PC-3 (cell line): ENCODE measurements at regions not wholly inside any gene's neighbourhood (a gene's known extent, or its start where the extent isn't known, plus 50 kb on each side); places are given as distances from the start of the nearest gene placed in this dataset.

Experiments
- ATAC-seq: fragments of 200-7000 bp; cut with Tn5 transposase; 2 replicates; pipeline ENCODE4 v1.9.1; 2020; ENCODE audit warnings: mild to moderate bottlenecking, moderate library complexity
- BruUV-seq: library from RNA; stranded (reverse); fragments of 400-500 nt; replicated peaks from 2 replicates; lab custom pipeline; 2021; lab: Mats Ljungman, UMichigan
- CTCF ChIA-PET: fragments of 300-600 bp; sonication (Branson Sonifier 250); formaldehyde crosslinking; loops from one replicate; lab custom pipeline; 2022; ENCODE audit warnings: antibody characterized with exemption; lab: Charles Lee
- POLR2A ChIA-PET: fragments of 300-600 bp; sonication (Branson Sonifier 250); formaldehyde crosslinking; loops from one replicate; lab custom pipeline; 2022; ENCODE audit warnings: antibody characterized with exemption; ENCODE audit not compliant: unreplicated experiment; lab: Charles Lee
- DNase-seq: peaks from one replicate; pipeline ENCODE4 v3.0.0-alpha.2; 2015
- H2AFZ ChIP-seq: fragments of 300-600 bp; sonication (generic); 2 replicates; pipeline ENCODE4 v1.6.0; 2016; ENCODE audit warnings: antibody characterized with exemption, low read length
- H3F3A ChIP-seq: fragments of 300-600 bp; sonication (generic); one replicate; pipeline ENCODE4 v1.6.0; 2017; ENCODE audit warnings: antibody characterized with exemption, low read length, control low read depth, mild to moderate bottlenecking; ENCODE audit not compliant: unreplicated experiment
- H3K27ac ChIP-seq: fragments of 300-600 bp; sonication (generic); 2 replicates; pipeline ENCODE4 v1.5.1; 2016; ENCODE audit warnings: mild to moderate bottlenecking, low read length
- H3K27me3 ChIP-seq: fragments of 300-600 bp; sonication (generic); 2 replicates; pipeline ENCODE4 v1.6.1; 2016; ENCODE audit warnings: low read length, mixed read lengths
- H3K36me3 ChIP-seq: fragments of 300-600 bp; sonication (generic); 2 replicates; pipeline ENCODE4 v1.6.1; 2016; ENCODE audit warnings: low read depth, mixed run types, low read length, mixed read lengths
- H3K4me1 ChIP-seq: fragments of 300-600 bp; sonication (generic); 2 replicates; pipeline ENCODE4 v1.5.1; 2016; ENCODE audit warnings: low read length; ENCODE audit not compliant: insufficient read depth
- H3K4me2 ChIP-seq: fragments of 300-600 bp; sonication (generic); 2 replicates; pipeline ENCODE4 v1.6.0; 2016; ENCODE audit warnings: low read length
- H3K4me3 ChIP-seq: fragments of 300-600 bp; sonication (generic); 2 replicates; pipeline ENCODE4 v1.5.1; 2016; ENCODE audit warnings: mild to moderate bottlenecking, low read length, mixed read lengths
- H3K79me2 ChIP-seq: fragments of 300-600 bp; sonication (generic); 2 replicates; pipeline ENCODE4 v1.6.1; 2017; ENCODE audit warnings: low read length, mixed read lengths
- H3K9ac ChIP-seq: fragments of 300-600 bp; sonication (generic); 2 replicates; pipeline ENCODE4 v1.6.0; 2016; ENCODE audit warnings: mild to moderate bottlenecking, low read length
- H3K9me2 ChIP-seq: fragments of 300-600 bp; sonication (generic); replicated peaks from 2 replicates; pipeline ENCODE4 v1.6.1; 2016; ENCODE audit warnings: mixed run types, low read length, mixed read lengths
- H3K9me3 ChIP-seq: fragments of 300-600 bp; sonication (generic); 2 replicates; pipeline ENCODE4 v1.6.1; 2016; ENCODE audit warnings: low read length, mixed read lengths
- H4K20me1 ChIP-seq: fragments of 300-600 bp; sonication (generic); 2 replicates; pipeline ENCODE4 v1.6.1; 2016; ENCODE audit warnings: low read length, mixed read lengths
- CTCF ChIP-seq: fragments of 300-600 bp; sonication (generic); conservative IDR thresholded peaks from 2 replicates; pipeline ENCODE4 v1.5.1; 2017; ENCODE audit warnings: antibody characterized with exemption, low read depth, mild to moderate bottlenecking, low read length
- EZH2 ChIP-seq: fragments of 300-600 bp; sonication (generic); IDR thresholded peaks from one replicate; pipeline ENCODE4 v1.6.1; 2017; ENCODE audit warnings: antibody characterized with exemption, mild to moderate bottlenecking, low read length; ENCODE audit not compliant: unreplicated experiment
- EZH2phosphoT487 ChIP-seq: fragments of 300-600 bp; sonication (generic); IDR thresholded peaks from 2 replicates; pipeline ENCODE4 v1.6.1; 2018; ENCODE audit warnings: mild to moderate bottlenecking, antibody characterized with exemption, low read length, borderline replicate concordance
- intact Hi-C: fragments of 100-400 bp; cut with micrococcal nuclease; formaldehyde crosslinking; loops from 2 replicates; pipeline ENCODE4 v1.9.0; 2023

GRCh38 chr3:34146596-34146995 lies 348.2 kb downstream of the PDCD6IP start:
- H3F3A ChIP-seq: no peaks in the 10 kb centered on the region
- intact Hi-C loops: no loop called here
- no peaks in the 10 kb centered on the region for H3K9me2 ChIP-seq
- no peak for DNase-seq
- TF ChIP-seq EZH2 (no peak), CTCF (no peak), EZH2phosphoT487 (no peak)
- POLR2A ChIA-PET: no interaction called here
- H3K27me3 ChIP-seq: no peaks in the 10 kb centered on the region; the same call in 1 of the 2 replicates
- H3K9ac ChIP-seq: no peak overlapping the region
- no peaks in the 10 kb centered on the region for H3K79me2 ChIP-seq
- H3K4me3 ChIP-seq: no peak overlapping the region
- H3K4me2 ChIP-seq: no peak overlapping the region
- BruUV-seq: no TSS peak
- no peaks in the 10 kb centered on the region for H3K4me1 ChIP-seq
- CTCF ChIA-PET: no interaction called here
- no peaks in the 10 kb centered on the region for H4K20me1 ChIP-seq
- no peak for ATAC-seq
- H2AFZ ChIP-seq: no peak overlapping the region
- no peak overlapping the region for H3K27ac ChIP-seq
- H3K36me3 ChIP-seq: no peaks in the 10 kb centered on the region
- no peaks in the 10 kb centered on the region for H3K9me3 ChIP-seq

GRCh38 chr3:34150992-34151391 lies 352.6 kb downstream of the PDCD6IP start:
- H3F3A ChIP-seq: no peaks in the 10 kb centered on the region
- H3K4me1 ChIP-seq: no peaks in the 10 kb centered on the region
- intact Hi-C loops: no loop called here
- CTCF ChIA-PET: no interaction called here
- no peak overlapping the region for H3K4me3 ChIP-seq
- no peak for ATAC-seq
- H3K4me2 ChIP-seq: no peak overlapping the region
- no peaks in the 10 kb centered on the region; the same call in 1 of the 2 replicates for H3K27me3 ChIP-seq
- no peak overlapping the region for H3K9ac ChIP-seq
- H3K9me3 ChIP-seq: no peaks in the 10 kb centered on the region
- BruUV-seq: no TSS peak
- no peaks in the 10 kb centered on the region for H3K79me2 ChIP-seq
- POLR2A ChIA-PET: no interaction called here
- no peak overlapping the region for H3K27ac ChIP-seq
- DNase-seq: no peak
- no peak overlapping the region for H2AFZ ChIP-seq
- no peaks in the 10 kb centered on the region for H3K36me3 ChIP-seq
- H3K9me2 ChIP-seq: no peaks in the 10 kb centered on the region
- no peaks in the 10 kb centered on the region for H4K20me1 ChIP-seq
- TF ChIP-seq CTCF (no peak), EZH2phosphoT487 (no peak), EZH2 (no peak)

- Histone ChIP-seq H3K9me3 (no peaks in the 10 kb centered on the region), H3K36me3 (no peaks in the 10 kb centered on the region), H3K4me1 (no peaks in the 10 kb centered on the region), H2AFZ (no peak overlapping the region), H3F3A (no peaks in the 10 kb centered on the region), H4K20me1 (no peaks in the 10 kb centered on the region), H3K9me2 (no peaks in the 10 kb centered on the region), H3K27ac (no peak overlapping the region), H3K79me2 (no peaks in the 10 kb centered on the region), H3K4me2 (no peak overlapping the region), H3K4me3 (no peak overlapping the region), H3K27me3 (no peaks in the 10 kb centered on the region; the same call in 1 of the 2 replicates), H3K9ac (no peak overlapping the region)
- POLR2A ChIA-PET: no interaction called here
- ATAC-seq: no peak
- no TSS peak for BruUV-seq
- CTCF ChIA-PET: no interaction called here
- intact Hi-C loops: no loop called here
- no peak for DNase-seq
- no peak for TF ChIP-seq CTCF
Observed at GRCh38 chr3:34152656-34153055, 354.2 kb downstream of the PDCD6IP start.
